Endodermal cell (in vitro differentiated cells): ENCODE measurements at regions not wholly inside any gene's neighbourhood (a gene's known extent, or its start where the extent isn't known, plus 50 kb on each side); places are given as distances from the start of the nearest gene placed in this dataset.
"Not testable (repeated sequence)": the region's sequence is repeated elsewhere in the genome, so short reads cannot be mapped to it uniquely, and the experiment has no call there.

ENCODE experiments used
- DNase-seq: peaks from one replicate; pipeline ENCODE4 v3.0.0-alpha.2; 2017
- H3K27ac ChIP-seq: 2 replicates; pipeline ENCODE4 v1.5.1; 2013; ENCODE audit warnings: mild to moderate bottlenecking, low read depth, low read length, moderate library complexity
- H3K27me3 ChIP-seq: 2 replicates; pipeline ENCODE4 v1.6.1; 2013; ENCODE audit warnings: mild to moderate bottlenecking, low read length, moderate library complexity; ENCODE audit not compliant: insufficient read depth, control insufficient read depth, poor library complexity, severe bottlenecking
- H3K36me3 ChIP-seq: 2 replicates; pipeline ENCODE4 v1.7.0; 2013; ENCODE audit warnings: mild to moderate bottlenecking, low read length, moderate library complexity; ENCODE audit not compliant: control insufficient read depth, insufficient read depth
- H3K4me1 ChIP-seq: one replicate; pipeline ENCODE4 v1.7.0; 2013; ENCODE audit warnings: low read length; ENCODE audit not compliant: control insufficient read depth, insufficient read depth
- H3K4me3 ChIP-seq: 2 replicates; pipeline ENCODE4 v1.5.1; 2013; ENCODE audit warnings: mild to moderate bottlenecking, low read length, moderate library complexity
- H3K9ac ChIP-seq: 2 replicates; pipeline ENCODE4 v1.6.1; 2013; ENCODE audit warnings: mild to moderate bottlenecking, low read length, moderate library complexity; ENCODE audit not compliant: poor library complexity, severe bottlenecking; ENCODE audit errors: extremely low read depth
- H3K9me3 ChIP-seq: 2 replicates; pipeline ENCODE4 v1.6.1; 2013; ENCODE audit warnings: mild to moderate bottlenecking, low read length, moderate library complexity; ENCODE audit not compliant: control insufficient read depth
- H3K27ac Mint-ChIP-seq: 2 replicates; pipeline ENCODE4 v1.8.0; 2020; ENCODE audit warnings: mixed read lengths
- H3K27me3 Mint-ChIP-seq: 2 replicates; pipeline ENCODE4 v1.8.0; 2021; ENCODE audit warnings: mild to moderate bottlenecking, mixed read lengths; ENCODE audit not compliant: insufficient read depth
- H3K36me3 Mint-ChIP-seq: 2 replicates; pipeline ENCODE4 v1.8.0; 2020; ENCODE audit warnings: low read depth, mixed read lengths
- H3K4me1 Mint-ChIP-seq: 2 replicates; pipeline ENCODE4 v1.8.0; 2020; ENCODE audit warnings: mixed read lengths
- H3K4me3 Mint-ChIP-seq: 2 replicates; pipeline ENCODE4 v1.8.0; 2020; ENCODE audit warnings: mild to moderate bottlenecking, moderate library complexity, mixed read lengths
- H3K9me3 Mint-ChIP-seq: 2 replicates; pipeline ENCODE4 v1.8.0; 2020; ENCODE audit warnings: mild to moderate bottlenecking, mixed read lengths
- CTCF ChIP-seq: fragments of 200-600 bp; sonication (generic); conservative IDR thresholded peaks from 2 replicates; pipeline ENCODE4 v1.5.0; 2021; ENCODE audit warnings: antibody characterized with exemption, mild to moderate bottlenecking
- WGBS, 2 experiments: methylation state at CpG; one replicate each; pipeline versions ENCODE4 v1.1.5 to v1.1.7; 2013; ENCODE audit warnings: missing lambda C conversion rate in 2 of 2, mixed read lengths in 1 of 2; ENCODE audit not compliant: insufficient coverage in 1 of 2, insufficient read length in 1 of 2; 5-methylcytosine and 5-hydroxymethylcytosine counted together

GRCh38 chr19:31890230-31890629 is 455.2 kb upstream of the ZNF507 start:
- H3K9me3 ChIP-seq: no peaks in the 10 kb centered on the region
- TF ChIP-seq CTCF: no peak
- no peak overlapping the region for H3K4me3 ChIP-seq
- peaks cover 3% of the 10 kb centered on the region for H3K36me3 Mint-ChIP-seq
- peaks cover 19% of the 10 kb centered on the region for H3K4me1 Mint-ChIP-seq
- no peak overlapping the region for H3K27ac ChIP-seq
- H3K9ac ChIP-seq: no peak overlapping the region
- H3K27me3 Mint-ChIP-seq: peaks cover 64% of the 10 kb centered on the region
- peaks cover 11% of the 10 kb centered on the region for H3K9me3 Mint-ChIP-seq
- H3K27me3 ChIP-seq: no peaks in the 10 kb centered on the region
- peak; percentile 66 for DNase-seq
- H3K27ac Mint-ChIP-seq: no peak overlapping the region
- H3K36me3 ChIP-seq: no peaks in the 10 kb centered on the region
- WGBS, 2 experiments: 90 to 96% methylated on average over 7 to 9 of the region's 9 CpGs
- no peak overlapping the region for H3K4me3 Mint-ChIP-seq
- no peaks in the 10 kb centered on the region for H3K4me1 ChIP-seq

DNA sequence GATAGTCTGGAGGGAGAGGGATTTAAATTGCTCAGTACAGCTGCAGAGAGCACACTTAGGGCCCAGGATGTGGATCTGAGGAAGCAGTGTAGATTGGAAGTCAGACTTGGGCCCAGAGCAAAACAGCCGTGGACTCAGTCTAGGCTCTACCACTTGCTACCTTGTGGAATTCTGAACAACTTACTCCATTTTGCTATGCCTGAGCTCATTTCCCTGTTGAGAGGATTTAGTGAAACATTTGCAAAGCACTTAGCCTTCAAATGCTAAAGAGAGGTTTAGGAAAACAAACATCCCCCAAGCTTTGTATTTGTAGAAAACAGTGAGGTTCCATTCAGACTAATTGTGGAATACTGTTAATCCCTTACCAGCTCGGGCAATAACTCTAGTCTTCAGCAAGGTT is 453.4 kb upstream of the ZNF507 start:
- Histone ChIP-seq H3K9ac (no peak overlapping the region), H3K9me3 (no peaks in the 10 kb centered on the region), H3K4me3 (no peak overlapping the region), H3K36me3 (no peaks in the 10 kb centered on the region), H3K27ac (no peak overlapping the region), H3K27me3 (no peaks in the 10 kb centered on the region), H3K4me1 (no peaks in the 10 kb centered on the region)
- no peak for DNase-seq
- H3K4me1 Mint-ChIP-seq: peaks cover 19% of the 10 kb centered on the region
- H3K4me3 Mint-ChIP-seq: no peak overlapping the region
- peaks cover 78% of the 10 kb centered on the region for H3K27me3 Mint-ChIP-seq
- peaks cover 3% of the 10 kb centered on the region for H3K36me3 Mint-ChIP-seq
- no peak overlapping the region for H3K27ac Mint-ChIP-seq
- 53 to 67% methylated on average over 1 to 2 of the region's 2 CpGs for WGBS, 2 experiments
- peaks cover 11% of the 10 kb centered on the region for H3K9me3 Mint-ChIP-seq
- no peak for TF ChIP-seq CTCF

DNA sequence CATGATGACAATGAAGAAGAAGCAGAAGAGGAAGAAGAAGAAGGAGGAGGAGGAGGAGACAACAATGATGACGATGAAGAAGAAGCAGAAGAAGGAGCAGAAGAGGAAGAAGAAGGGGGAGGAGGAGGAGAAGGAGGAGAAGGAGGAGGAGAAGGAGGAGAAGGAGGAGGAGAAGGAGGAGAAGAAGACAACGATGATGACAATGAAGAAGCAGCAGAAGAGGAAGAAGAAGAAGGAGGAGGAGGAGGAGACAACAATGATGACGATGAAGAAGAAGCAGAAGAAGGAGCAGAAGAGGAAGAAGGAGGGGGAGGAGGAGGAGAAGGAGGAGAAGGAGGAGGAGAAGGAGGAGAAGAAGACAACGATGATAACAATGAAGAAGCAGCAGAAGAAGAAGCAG is 451.9 kb upstream of the ZNF507 start:
- peaks cover 74% of the 10 kb centered on the region for H3K27me3 Mint-ChIP-seq
- H3K4me1 Mint-ChIP-seq: peaks cover 19% of the 10 kb centered on the region
- peaks cover 11% of the 10 kb centered on the region for H3K9me3 Mint-ChIP-seq
- H3K27me3 ChIP-seq, H3K4me3 ChIP-seq, H3K27ac Mint-ChIP-seq, H3K36me3 ChIP-seq, H3K9ac ChIP-seq, H3K4me3 Mint-ChIP-seq, H3K9me3 ChIP-seq, DNase-seq, H3K4me1 ChIP-seq, H3K36me3 Mint-ChIP-seq, H3K27ac ChIP-seq: not testable (repeated sequence)
- 90 to 92% methylated on average over 3 to 4 of the region's 4 CpGs for WGBS, 2 experiments

DNA sequence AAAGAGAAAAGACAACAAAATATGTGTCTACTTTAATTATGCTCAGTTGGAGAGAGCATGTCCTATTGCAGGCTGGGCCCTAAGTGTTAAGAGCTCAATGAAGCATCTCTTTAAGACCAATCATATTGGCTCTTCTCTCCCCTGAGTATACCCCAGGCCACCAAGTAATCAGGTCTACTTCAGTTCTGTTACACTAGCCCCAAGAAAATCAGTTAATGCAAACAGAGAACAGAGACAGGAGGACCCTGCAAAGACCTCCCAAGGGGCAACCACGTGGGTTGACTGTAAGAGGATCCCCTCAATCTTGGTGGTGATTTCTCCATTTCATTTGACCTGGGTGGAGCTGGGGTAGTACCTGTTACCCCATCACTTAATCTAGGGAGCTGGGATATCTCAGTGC is 451.0 kb upstream of the ZNF507 start:
- H3K4me3 Mint-ChIP-seq: no peak overlapping the region
- Histone ChIP-seq H3K4me1 (no peaks in the 10 kb centered on the region), H3K27me3 (no peaks in the 10 kb centered on the region), H3K9me3 (no peaks in the 10 kb centered on the region), H3K9ac (no peak overlapping the region), H3K4me3 (no peak overlapping the region), H3K27ac (no peak overlapping the region), H3K36me3 (no peaks in the 10 kb centered on the region)
- peaks cover 19% of the 10 kb centered on the region for H3K4me1 Mint-ChIP-seq
- no peak overlapping the region for H3K27ac Mint-ChIP-seq
- H3K9me3 Mint-ChIP-seq: peaks cover 11% of the 10 kb centered on the region
- TF ChIP-seq CTCF: no peak
- DNase-seq: no peak
- 81% methylated on average over 1 of the region's 1 CpG; no CpG with 5 or more reads in 1 of the 2 experiments for WGBS, 2 experiments
- peaks cover 3% of the 10 kb centered on the region for H3K36me3 Mint-ChIP-seq
- H3K27me3 Mint-ChIP-seq: peaks cover 66% of the 10 kb centered on the region
